ENCODE measurements at regions not wholly inside any gene's neighbourhood (a gene's known extent, or its start where the extent isn't known, plus 50 kb on each side); places are given as distances from the start of the nearest gene placed in this dataset.

GRCh38 chr17:34118564-34118963, 136.5 kb upstream of the CCL2 start:
- Histone ChIP-seq H3K79me2 (ENCODE audit: low read length) (no peaks in the 10 kb centered on the region), H3K4me3 (ENCODE audit: low read length) (no peak overlapping the region), H3K27me3 (replicated peaks; ENCODE audit: insufficient read depth, low read length) (no peaks in the 10 kb centered on the region), H4K20me1 (ENCODE audit: insufficient read depth, low read length) (no peaks in the 10 kb centered on the region), H3F3A (ENCODE audit: insufficient read depth, low read length) (no peaks in the 10 kb centered on the region), H3K4me1 (ENCODE audit: low read length) (no peaks in the 10 kb centered on the region), H3K9me2 (replicated peaks; ENCODE audit: insufficient read depth, low read length) (no peaks in the 10 kb centered on the region), H3K9ac (ENCODE audit: low read length) (no peak overlapping the region), H3K9me3 (replicated peaks; ENCODE audit: insufficient read depth, low read length) (no peaks in the 10 kb centered on the region), H2AFZ (ENCODE audit: low read length) (no peak overlapping the region), H3K36me3 (replicated peaks; ENCODE audit: insufficient read depth, low read length) (no peaks in the 10 kb centered on the region), H3K4me2 (ENCODE audit: low read depth, low read length) (no peak overlapping the region), H3K27ac (ENCODE audit: low read length) (no peak overlapping the region)
- no peak for TF ChIP-seq CTCF (IDR thresholded peaks at IDR 0.05; ENCODE audit: low read length)
- no peak for TF ChIP-seq EZH2 (optimal IDR thresholded peaks at IDR 0.05; ENCODE audit: low read depth, low read length)
- no peak for TF ChIP-seq EZH2phosphoT487 (IDR thresholded peaks at IDR 0.05; ENCODE audit: low read length)
- DNase-seq, result no peak

GRCh38 chr17:34121311-34121710, 133.8 kb upstream of the CCL2 start:
- H3K4me2 ChIP-seq (ENCODE audit: low read depth, low read length), result no peak overlapping the region
- no peaks in the 10 kb centered on the region for H3K9me2 ChIP-seq (replicated peaks; ENCODE audit: insufficient read depth, low read length)
- H3K4me1 ChIP-seq (ENCODE audit: low read length), result no peaks in the 10 kb centered on the region
- no peak for TF ChIP-seq CTCF (IDR thresholded peaks at IDR 0.05; ENCODE audit: low read length)
- no peak for TF ChIP-seq EZH2phosphoT487 (IDR thresholded peaks at IDR 0.05; ENCODE audit: low read length)
- TF ChIP-seq EZH2 (optimal IDR thresholded peaks at IDR 0.05; ENCODE audit: low read depth, low read length), result no peak
- H3K27ac ChIP-seq (ENCODE audit: low read length), result no peak overlapping the region
- DNase-seq, result no peak
- no peaks in the 10 kb centered on the region for H3K79me2 ChIP-seq (ENCODE audit: low read length)
- no peaks in the 10 kb centered on the region for H3F3A ChIP-seq (ENCODE audit: insufficient read depth, low read length)
- no peaks in the 10 kb centered on the region for H3K27me3 ChIP-seq (replicated peaks; ENCODE audit: insufficient read depth, low read length)
- H3K9ac ChIP-seq (ENCODE audit: low read length), result no peak overlapping the region
- H4K20me1 ChIP-seq (ENCODE audit: insufficient read depth, low read length), result no peaks in the 10 kb centered on the region
- H2AFZ ChIP-seq (ENCODE audit: low read length), result no peak overlapping the region
- H3K9me3 ChIP-seq (replicated peaks; ENCODE audit: insufficient read depth, low read length), result no peaks in the 10 kb centered on the region
- no peak overlapping the region for H3K4me3 ChIP-seq (ENCODE audit: low read length)
- no peaks in the 10 kb centered on the region for H3K36me3 ChIP-seq (replicated peaks; ENCODE audit: insufficient read depth, low read length)

GRCh38 chr17:34122515-34122914, 132.6 kb upstream of the CCL2 start:
- Histone ChIP-seq H3K9ac (ENCODE audit: low read length) (no peak overlapping the region), H3K36me3 (replicated peaks; ENCODE audit: insufficient read depth, low read length) (no peaks in the 10 kb centered on the region), H3K9me2 (replicated peaks; ENCODE audit: insufficient read depth, low read length) (no peaks in the 10 kb centered on the region), H2AFZ (ENCODE audit: low read length) (no peak overlapping the region), H3K79me2 (ENCODE audit: low read length) (no peaks in the 10 kb centered on the region), H3K9me3 (replicated peaks; ENCODE audit: insufficient read depth, low read length) (no peaks in the 10 kb centered on the region), H3F3A (ENCODE audit: insufficient read depth, low read length) (no peaks in the 10 kb centered on the region), H3K4me2 (ENCODE audit: low read depth, low read length) (no peak overlapping the region), H3K27me3 (replicated peaks; ENCODE audit: insufficient read depth, low read length) (no peaks in the 10 kb centered on the region), H3K27ac (ENCODE audit: low read length) (no peak overlapping the region), H4K20me1 (ENCODE audit: insufficient read depth, low read length) (no peaks in the 10 kb centered on the region), H3K4me1 (ENCODE audit: low read length) (no peaks in the 10 kb centered on the region), H3K4me3 (ENCODE audit: low read length) (no peak overlapping the region)
- DNase-seq, result no peak
- no peak for TF ChIP-seq EZH2 (optimal IDR thresholded peaks at IDR 0.05; ENCODE audit: low read depth, low read length)
- no peak for TF ChIP-seq EZH2phosphoT487 (IDR thresholded peaks at IDR 0.05; ENCODE audit: low read length)
- no peak for TF ChIP-seq CTCF (IDR thresholded peaks at IDR 0.05; ENCODE audit: low read length)

All from MM.1S (cell line).